ENCODE measurements at regions not wholly inside any gene's neighbourhood (a gene's known extent, or its start where the extent isn't known, plus 50 kb on each side); places are given as distances from the start of the nearest gene placed in this dataset.

- TF ChIP-seq MAX (IDR thresholded peaks at IDR 0.05; ENCODE audit: low read depth, low read length) (no peak), POLR2A (IDR thresholded peaks at IDR 0.05; ENCODE audit: extremely low read depth, insufficient read length) (no peak), MYC (IDR thresholded peaks at IDR 0.05; ENCODE audit: low read depth, low read length) (no peak), CTCF (IDR thresholded peaks at IDR 0.05; ENCODE audit: low read depth, low read length) (no peak)
- no peak overlapping the region for H3K4me3 ChIP-seq (ENCODE audit: low read depth, low read length)
- DNase-seq (ENCODE audit: low read depth), result no peak
Observed at GRCh38 chr12:91335699-91336098, 153.1 kb upstream of the DCN start.

- TF ChIP-seq MAX (IDR thresholded peaks at IDR 0.05; ENCODE audit: low read depth, low read length) (no peak), MYC (IDR thresholded peaks at IDR 0.05; ENCODE audit: low read depth, low read length) (no peak), POLR2A (IDR thresholded peaks at IDR 0.05; ENCODE audit: extremely low read depth, insufficient read length) (no peak), CTCF (IDR thresholded peaks at IDR 0.05; ENCODE audit: low read depth, low read length) (no peak)
- DNase-seq (ENCODE audit: low read depth), result no peak
- no peak overlapping the region for H3K4me3 ChIP-seq (ENCODE audit: low read depth, low read length)
Observed at GRCh38 chr12:91333966-91334365, 151.3 kb upstream of the DCN start.

- H3K4me3 ChIP-seq (ENCODE audit: low read depth, low read length), result no peak overlapping the region
- no peak for DNase-seq (ENCODE audit: low read depth)
- TF ChIP-seq POLR2A (IDR thresholded peaks at IDR 0.05; ENCODE audit: extremely low read depth, insufficient read length) (no peak), MAX (IDR thresholded peaks at IDR 0.05; ENCODE audit: low read depth, low read length) (no peak), MYC (IDR thresholded peaks at IDR 0.05; ENCODE audit: low read depth, low read length) (no peak), CTCF (IDR thresholded peaks at IDR 0.05; ENCODE audit: low read depth, low read length) (no peak)
Observed at GRCh38 chr12:91332302-91332701, 149.7 kb upstream of the DCN start.

GRCh38 chr12:91331371-91331770, 148.8 kb upstream of the DCN start:
- no peak overlapping the region for H3K4me3 ChIP-seq (ENCODE audit: low read depth, low read length)
- no peak for TF ChIP-seq CTCF (IDR thresholded peaks at IDR 0.05; ENCODE audit: low read depth, low read length)
- TF ChIP-seq MAX (IDR thresholded peaks at IDR 0.05; ENCODE audit: low read depth, low read length), result no peak
- no peak for TF ChIP-seq POLR2A (IDR thresholded peaks at IDR 0.05; ENCODE audit: extremely low read depth, insufficient read length)
- no peak for TF ChIP-seq MYC (IDR thresholded peaks at IDR 0.05; ENCODE audit: low read depth, low read length)
- no peak for DNase-seq (ENCODE audit: low read depth)

GRCh38 chr12:91328451-91328850, 145.8 kb upstream of the DCN start:
- DNase-seq (ENCODE audit: low read depth), result no peak
- no peak for TF ChIP-seq MYC (IDR thresholded peaks at IDR 0.05; ENCODE audit: low read depth, low read length)
- no peak for TF ChIP-seq MAX (IDR thresholded peaks at IDR 0.05; ENCODE audit: low read depth, low read length)
- no peak for TF ChIP-seq CTCF (IDR thresholded peaks at IDR 0.05; ENCODE audit: low read depth, low read length)
- no peak for TF ChIP-seq POLR2A (IDR thresholded peaks at IDR 0.05; ENCODE audit: extremely low read depth, insufficient read length)
- no peak overlapping the region for H3K4me3 ChIP-seq (ENCODE audit: low read depth, low read length)

GRCh38 chr12:91327889-91328288, 145.3 kb upstream of the DCN start:
- DNase-seq (ENCODE audit: low read depth), result no peak
- H3K4me3 ChIP-seq (ENCODE audit: low read depth, low read length), result no peak overlapping the region
- TF ChIP-seq MAX (IDR thresholded peaks at IDR 0.05; ENCODE audit: low read depth, low read length) (no peak), MYC (IDR thresholded peaks at IDR 0.05; ENCODE audit: low read depth, low read length) (no peak), POLR2A (IDR thresholded peaks at IDR 0.05; ENCODE audit: extremely low read depth, insufficient read length) (no peak), CTCF (IDR thresholded peaks at IDR 0.05; ENCODE audit: low read depth, low read length) (no peak)
